ENCODE measurements at regions not wholly inside any gene's neighbourhood (a gene's known extent, or its start where the extent isn't known, plus 50 kb on each side); places are given as distances from the start of the nearest gene placed in this dataset.
"Not testable (repeated sequence)": the region's sequence is repeated elsewhere in the genome, so short reads cannot be mapped to it uniquely, and the experiment has no call there.

DNA sequence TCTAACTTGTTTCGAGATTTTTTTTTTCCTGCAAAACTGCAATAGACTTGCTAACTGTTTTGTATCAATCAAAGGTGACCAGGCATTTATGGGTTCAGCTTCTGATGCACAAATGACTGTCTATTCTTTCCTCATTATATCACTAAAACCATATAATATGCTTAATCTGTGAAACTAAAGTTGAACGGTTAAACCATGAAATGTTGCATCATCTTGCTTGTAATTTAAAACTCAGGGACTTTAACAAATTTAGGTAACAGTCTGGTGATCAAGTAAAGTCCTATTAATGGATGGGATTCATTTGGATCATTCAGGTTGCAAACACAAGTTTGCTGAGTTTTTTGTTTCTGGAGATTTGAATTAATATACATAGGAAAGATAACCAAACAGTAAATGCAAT is 232.0 kb upstream of the LUZP2 start:
- no peak overlapping the region for H3K4me3 ChIP-seq (ENCODE audit: low read depth, low read length)
- DNase-seq (ENCODE audit: low read depth), result no peak
- TF ChIP-seq, protein P1, sequence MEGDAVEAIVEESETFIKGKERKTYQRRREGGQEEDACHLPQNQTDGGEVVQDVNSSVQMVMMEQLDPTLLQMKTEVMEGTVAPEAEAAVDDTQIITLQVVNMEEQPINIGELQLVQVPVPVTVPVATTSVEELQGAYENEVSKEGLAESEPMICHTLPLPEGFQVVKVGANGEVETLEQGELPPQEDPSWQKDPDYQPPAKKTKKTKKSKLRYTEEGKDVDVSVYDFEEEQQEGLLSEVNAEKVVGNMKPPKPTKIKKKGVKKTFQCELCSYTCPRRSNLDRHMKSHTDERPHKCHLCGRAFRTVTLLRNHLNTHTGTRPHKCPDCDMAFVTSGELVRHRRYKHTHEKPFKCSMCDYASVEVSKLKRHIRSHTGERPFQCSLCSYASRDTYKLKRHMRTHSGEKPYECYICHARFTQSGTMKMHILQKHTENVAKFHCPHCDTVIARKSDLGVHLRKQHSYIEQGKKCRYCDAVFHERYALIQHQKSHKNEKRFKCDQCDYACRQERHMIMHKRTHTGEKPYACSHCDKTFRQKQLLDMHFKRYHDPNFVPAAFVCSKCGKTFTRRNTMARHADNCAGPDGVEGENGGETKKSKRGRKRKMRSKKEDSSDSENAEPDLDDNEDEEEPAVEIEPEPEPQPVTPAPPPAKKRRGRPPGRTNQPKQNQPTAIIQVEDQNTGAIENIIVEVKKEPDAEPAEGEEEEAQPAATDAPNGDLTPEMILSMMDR (IDR thresholded peaks at IDR 0.05; ENCODE audit: insufficient read depth, low read length), result no peak

DNA sequence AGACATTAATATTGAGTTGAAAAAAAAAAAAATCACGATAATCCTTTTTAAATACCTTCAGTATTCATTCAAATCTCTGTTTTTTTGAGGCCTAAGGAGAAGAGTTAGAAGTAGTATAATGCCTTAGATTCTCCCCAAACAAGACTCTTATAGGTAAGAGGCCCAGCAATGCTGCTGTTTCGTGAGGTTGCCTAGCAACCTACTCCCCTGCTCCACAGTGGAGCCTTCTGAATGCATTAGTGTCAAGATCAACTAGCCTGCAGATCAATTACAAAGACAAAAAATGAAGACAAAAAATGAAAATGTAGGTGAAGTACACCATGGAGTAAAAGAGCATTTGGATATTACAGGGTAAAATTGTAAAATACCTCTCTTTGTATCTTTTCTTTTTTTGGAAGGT is 229.8 kb upstream of the LUZP2 start:
- TF ChIP-seq, protein P1 (IDR thresholded peaks at IDR 0.05; ENCODE audit: insufficient read depth, low read length), result no peak
- no peak overlapping the region for H3K4me3 ChIP-seq (ENCODE audit: low read depth, low read length)
- DNase-seq (ENCODE audit: low read depth), result no peak

DNA sequence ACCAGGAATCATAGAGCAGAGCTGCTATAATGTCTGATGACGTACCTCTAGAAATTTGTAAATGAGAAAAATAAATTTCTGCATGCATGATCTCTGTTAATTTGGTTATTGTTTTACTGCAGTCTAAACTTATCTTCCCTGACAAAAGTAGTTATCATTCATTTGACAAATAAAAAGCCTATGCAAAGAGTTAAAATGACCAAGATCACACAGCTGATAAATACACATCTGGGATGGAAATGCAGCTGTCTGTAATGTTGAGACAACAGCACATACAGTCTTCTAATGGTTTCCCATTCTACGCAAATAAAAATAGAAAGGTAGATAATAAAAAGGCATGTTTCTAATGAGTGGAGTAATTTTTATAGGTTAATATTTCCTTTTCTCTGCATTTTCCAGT is 225.1 kb upstream of the LUZP2 start:
- TF ChIP-seq, protein P1 (IDR thresholded peaks at IDR 0.05; ENCODE audit: insufficient read depth, low read length), result no peak
- H3K4me3 ChIP-seq (ENCODE audit: low read depth, low read length), result no peak overlapping the region
- no peak for DNase-seq (ENCODE audit: low read depth)

DNA sequence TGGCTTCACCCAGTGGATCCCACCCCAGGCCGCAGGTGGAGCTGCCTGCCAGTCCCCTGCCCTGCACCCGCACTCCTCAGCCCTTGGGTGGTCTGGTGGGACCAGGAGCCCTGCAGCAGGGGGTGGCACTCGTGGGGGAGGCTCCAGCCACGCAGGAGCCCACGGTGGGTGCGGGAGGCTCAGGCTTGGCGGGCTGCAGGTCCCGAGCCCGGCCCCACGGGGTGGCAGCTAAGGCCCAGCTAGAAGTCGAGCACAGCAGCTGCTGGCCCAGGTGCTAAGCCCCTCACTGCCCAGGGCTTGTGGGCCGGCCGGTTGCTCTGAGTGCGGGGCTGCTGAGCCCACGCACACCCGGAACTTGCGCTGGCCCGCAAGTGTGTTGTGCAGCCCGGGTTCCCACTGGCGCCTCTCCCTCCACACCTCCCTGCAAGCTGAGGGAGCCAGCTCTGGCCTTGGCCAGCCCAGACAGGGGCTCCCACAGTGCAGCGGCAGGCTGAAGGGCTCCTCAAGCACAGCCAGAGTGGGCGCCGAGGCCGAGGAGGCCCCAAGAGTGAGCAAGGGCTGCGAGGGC is 222.6 kb upstream of the LUZP2 start:
- H3K4me3 ChIP-seq (ENCODE audit: low read depth, low read length); DNase-seq (ENCODE audit: low read depth): not testable (repeated sequence)

DNA sequence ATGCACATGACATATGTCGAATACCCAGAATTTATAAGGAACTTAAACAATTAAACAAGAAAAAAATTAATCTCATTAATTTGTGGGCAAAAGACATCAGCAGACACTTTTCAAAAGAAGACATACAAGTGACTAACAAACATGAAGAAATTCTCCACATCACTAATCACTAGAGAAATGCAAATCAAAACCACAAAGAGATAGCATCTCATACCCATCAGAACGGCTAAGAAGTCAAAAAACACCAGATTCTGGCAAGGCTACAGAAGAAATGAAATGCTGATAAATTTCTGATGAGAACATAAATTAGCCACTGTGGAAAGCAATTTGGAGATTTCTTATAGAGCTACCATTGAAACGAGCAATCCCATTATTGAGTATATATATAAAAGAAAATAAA is 210.6 kb upstream of the LUZP2 start:
- TF ChIP-seq, protein P1 (IDR thresholded peaks at IDR 0.05; ENCODE audit: insufficient read depth, low read length), result no peak
- no peak for DNase-seq (ENCODE audit: low read depth)
- H3K4me3 ChIP-seq (ENCODE audit: low read depth, low read length), result no peak overlapping the region

DNA sequence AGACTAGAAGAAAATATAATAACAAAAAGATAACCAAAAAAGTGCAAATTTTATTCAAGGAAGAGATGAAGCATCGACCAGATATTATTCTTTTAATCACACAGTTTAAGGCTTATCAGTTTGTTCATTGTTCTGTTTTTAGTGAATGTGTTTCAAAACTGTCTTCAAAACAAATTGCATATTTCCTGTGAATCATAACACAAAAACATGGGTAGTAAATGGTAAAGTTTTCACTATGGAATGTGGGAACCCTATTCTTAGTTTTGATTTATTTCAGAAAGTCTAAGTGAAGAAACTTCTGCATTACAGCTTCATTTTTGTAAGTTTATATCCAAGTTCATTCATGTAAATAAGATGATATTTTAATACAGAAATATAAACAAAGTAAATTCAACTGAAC is 207.6 kb upstream of the LUZP2 start:
- TF ChIP-seq, protein P1 (IDR thresholded peaks at IDR 0.05; ENCODE audit: insufficient read depth, low read length), result no peak
- no peak for DNase-seq (ENCODE audit: low read depth)
- no peak overlapping the region for H3K4me3 ChIP-seq (ENCODE audit: low read depth, low read length)

DNA sequence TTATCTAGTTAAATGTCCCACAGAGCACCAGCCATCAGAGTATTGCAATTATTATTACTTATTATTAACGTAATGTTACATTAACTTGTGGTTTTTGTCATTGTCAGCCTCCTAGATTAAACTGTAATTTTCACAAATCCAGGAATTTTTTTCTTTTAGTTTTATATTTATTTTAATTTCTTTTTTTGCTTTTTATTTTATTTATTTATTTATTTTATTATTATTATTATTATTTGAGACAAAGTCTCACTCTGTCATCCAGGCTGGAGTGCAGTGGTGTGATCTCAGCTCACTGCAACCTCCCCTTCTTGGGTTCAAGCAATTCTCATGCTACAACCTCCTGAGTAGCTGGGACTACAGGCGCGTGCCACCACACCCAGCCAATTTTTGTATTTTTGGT is 202.9 kb upstream of the LUZP2 start:
- H3K4me3 ChIP-seq (ENCODE audit: low read depth, low read length), result no peak overlapping the region
- no peak for DNase-seq (ENCODE audit: low read depth)
- TF ChIP-seq, protein P1 (IDR thresholded peaks at IDR 0.05; ENCODE audit: insufficient read depth, low read length), result no peak

All from fibroblast of the aortic adventitia (primary cell).